ENCODE measurements at regions not wholly inside any gene's neighbourhood (a gene's known extent, or its start where the extent isn't known, plus 50 kb on each side); places are given as distances from the start of the nearest gene placed in this dataset.
"Not testable (repeated sequence)": the region's sequence is repeated elsewhere in the genome, so short reads cannot be mapped to it uniquely, and the experiment has no call there.

DNA sequence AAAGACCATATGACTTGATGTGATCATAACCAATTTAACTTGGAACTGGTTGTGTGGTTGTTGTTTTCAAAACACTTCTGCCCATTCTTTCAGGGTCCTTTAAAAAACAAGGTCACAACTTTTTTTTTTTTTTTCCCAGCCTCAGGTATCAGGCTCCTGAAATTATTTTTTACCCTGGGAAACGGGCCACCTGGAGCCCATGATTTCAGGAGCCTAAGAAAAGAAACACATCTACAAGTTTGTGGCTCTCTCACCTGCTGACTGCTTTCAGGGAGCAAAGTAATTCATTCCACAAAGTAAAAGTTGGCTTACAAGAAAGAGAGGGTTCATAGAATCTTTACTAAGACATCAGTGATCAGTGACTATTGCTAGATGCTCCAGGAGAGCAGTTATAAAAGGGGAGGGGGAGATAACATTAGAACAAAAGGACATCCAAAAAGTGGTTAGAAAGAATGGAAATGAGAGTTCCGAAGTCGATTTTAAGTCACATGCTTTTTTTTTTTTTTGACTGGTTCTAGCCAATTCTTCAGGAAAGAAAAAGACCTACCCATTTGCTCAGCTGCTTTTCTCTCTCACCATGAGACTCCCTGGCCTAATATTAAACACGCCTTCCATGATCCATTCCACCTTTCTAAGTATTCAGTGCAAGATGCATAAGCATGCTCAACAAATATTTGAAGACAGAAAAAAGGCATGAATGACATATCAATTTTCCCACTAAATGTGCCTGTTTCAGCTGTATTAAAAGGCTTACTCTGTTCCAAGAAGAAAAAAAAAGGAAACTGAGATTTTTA is 267.3 kb downstream of the LRATD1 start:
- H3K9me3 Mint-ChIP-seq, result peaks cover 0 to 2% of the 10 kb centered on the region in 2 donors
- DNase-seq, result no peak
- ATAC-seq (replicated peaks), result no peak
- no peaks in the 10 kb centered on the region for H3K36me3 Mint-ChIP-seq
- no peaks in the 10 kb centered on the region for H3K27me3 Mint-ChIP-seq
- H3K4me1 Mint-ChIP-seq, result no peaks in the 10 kb centered on the region
- H3K27ac Mint-ChIP-seq, result no peak overlapping the region
- H3K4me3 Mint-ChIP-seq, result no peak overlapping the region

DNA sequence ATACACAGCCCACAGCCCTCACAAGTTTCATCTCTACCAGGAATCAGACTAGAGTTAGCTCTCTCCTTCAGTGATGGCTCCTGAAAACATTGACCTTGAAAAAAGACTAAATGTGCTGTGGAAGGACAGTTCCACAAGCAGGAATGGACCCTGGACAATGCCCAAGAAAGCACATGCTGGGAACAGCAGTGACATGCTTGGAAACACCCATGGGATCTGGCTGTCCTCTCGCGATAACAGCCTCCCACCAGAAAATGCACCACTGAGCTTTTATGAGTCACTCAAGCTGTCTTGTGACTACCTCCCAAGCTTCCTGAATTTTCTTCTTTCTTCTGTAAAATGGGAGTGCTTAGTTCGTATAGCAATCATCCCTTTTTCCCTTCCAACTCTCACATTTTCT is 269.2 kb downstream of the LRATD1 start:
- Mint-ChIP-seq H3K27ac (no peak overlapping the region), H3K27me3 (no peaks in the 10 kb centered on the region), H3K36me3 (no peaks in the 10 kb centered on the region), H3K4me3 (no peak overlapping the region), H3K4me1 (no peaks in the 10 kb centered on the region), H3K9me3 (peaks cover 0 to 2% of the 10 kb centered on the region in 2 donors)
- DNase-seq (no peak), ATAC-seq (replicated peaks) (no peak)

DNA sequence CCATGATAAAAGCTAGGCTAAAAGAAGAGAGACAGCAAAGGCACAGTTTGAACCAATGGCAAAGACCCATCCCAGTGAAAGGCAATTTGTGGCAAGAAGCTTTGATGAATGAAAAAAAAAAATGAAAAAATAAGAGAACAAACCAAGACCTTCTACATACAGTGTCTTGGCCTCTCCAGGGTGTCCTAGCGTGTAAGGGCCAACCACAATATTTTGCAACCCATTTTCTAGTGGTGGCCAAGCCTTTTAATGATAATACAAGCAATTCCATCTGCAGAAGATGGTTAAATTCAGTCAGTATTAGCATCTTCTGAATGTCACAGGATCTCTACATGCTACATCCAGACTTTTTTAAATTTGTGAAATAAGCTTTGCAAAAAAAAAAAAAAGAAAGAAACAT is 270.4 kb downstream of the LRATD1 start:
- Mint-ChIP-seq H3K27me3 (no peaks in the 10 kb centered on the region), H3K27ac (no peak overlapping the region)
- ATAC-seq (replicated peaks), result no peak

GRCh38 chr2:14903709-14904374 is 271.3 kb downstream of the LRATD1 start:
- DNase-seq (peak; percentile 16), ATAC-seq (replicated peaks) (peak; percentile 81 to 85)
- H3K27me3 Mint-ChIP-seq, result no peaks in the 10 kb centered on the region
- H3K27ac Mint-ChIP-seq, result no peak overlapping the region
- H3K9me3 Mint-ChIP-seq, result peaks cover 0 to 2% of the 10 kb centered on the region in 2 donors
- no peak overlapping the region for H3K4me3 Mint-ChIP-seq
- H3K4me1 Mint-ChIP-seq, result no peaks in the 10 kb centered on the region
- no peaks in the 10 kb centered on the region for H3K36me3 Mint-ChIP-seq

More for the DNA sequence above, 270.4 kb downstream of the LRATD1 start:
- DNase-seq, result no peak
- Mint-ChIP-seq H3K9me3 (peaks cover 0 to 2% of the 10 kb centered on the region in 2 donors), H3K36me3 (no peaks in the 10 kb centered on the region), H3K4me1 (no peaks in the 10 kb centered on the region), H3K4me3 (no peak overlapping the region)

GRCh38 chr2:14904378-14904777 is 271.9 kb downstream of the LRATD1 start:
- H3K4me1 Mint-ChIP-seq; DNase-seq; H3K36me3 Mint-ChIP-seq; ATAC-seq (replicated peaks); H3K27me3 Mint-ChIP-seq; H3K27ac Mint-ChIP-seq; H3K4me3 Mint-ChIP-seq; H3K9me3 Mint-ChIP-seq: not testable (repeated sequence)

GRCh38 chr2:14905571-14905970 is 273.1 kb downstream of the LRATD1 start:
- no peak overlapping the region for H3K27ac Mint-ChIP-seq
- no peak overlapping the region for H3K4me3 Mint-ChIP-seq
- DNase-seq (no peak), ATAC-seq (replicated peaks) (no peak)
- no peaks in the 10 kb centered on the region for H3K36me3 Mint-ChIP-seq
- H3K4me1 Mint-ChIP-seq, result no peaks in the 10 kb centered on the region
- H3K9me3 Mint-ChIP-seq, result peaks cover 0 to 2% of the 10 kb centered on the region in 2 donors
- H3K27me3 Mint-ChIP-seq, result no peaks in the 10 kb centered on the region

GRCh38 chr2:14907014-14907612 is 274.6 kb downstream of the LRATD1 start:
- no peak for ATAC-seq (replicated peaks)

DNA sequence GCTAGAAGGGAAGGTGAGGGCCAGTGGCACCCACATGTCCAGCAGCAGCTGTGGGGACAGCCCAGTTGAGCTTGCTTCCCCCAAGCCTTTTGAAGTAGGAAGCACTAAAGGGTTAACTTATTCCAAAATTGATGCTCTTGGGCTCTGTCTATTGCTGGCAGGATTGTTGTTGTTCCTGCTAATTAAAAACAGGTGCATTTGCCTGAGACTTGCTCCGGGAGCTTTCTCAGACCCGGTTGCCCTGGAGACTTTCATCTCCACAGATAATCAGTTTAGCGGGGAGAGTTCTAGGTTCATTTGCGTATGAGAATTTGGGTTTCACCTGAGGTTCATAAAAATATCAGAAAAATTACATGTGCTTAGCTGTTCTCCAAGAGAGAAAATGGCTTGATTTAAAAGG is 277.3 kb downstream of the LRATD1 start:
- Mint-ChIP-seq H3K4me3 (no peak overlapping the region), H3K36me3 (no peaks in the 10 kb centered on the region), H3K27ac (no peak overlapping the region), H3K9me3 (no peaks in the 10 kb centered on the region), H3K27me3 (no peaks in the 10 kb centered on the region), H3K4me1 (no peaks in the 10 kb centered on the region)
- DNase-seq, result no peak
- no peak for ATAC-seq (replicated peaks)

More at GRCh38 chr2:14907014-14907612, 274.6 kb downstream of the LRATD1 start:
- peaks cover 0 to 2% of the 10 kb centered on the region in 2 donors for H3K9me3 Mint-ChIP-seq
- H3K4me3 Mint-ChIP-seq, result no peak overlapping the region
- no peak overlapping the region for H3K27ac Mint-ChIP-seq
- no peaks in the 10 kb centered on the region for H3K27me3 Mint-ChIP-seq
- H3K4me1 Mint-ChIP-seq, result no peaks in the 10 kb centered on the region
- DNase-seq, result no peak
- no peaks in the 10 kb centered on the region for H3K36me3 Mint-ChIP-seq

GRCh38 chr2:14910654-14911053 is 278.1 kb downstream of the LRATD1 start:
- H3K9me3 Mint-ChIP-seq, result no peaks in the 10 kb centered on the region
- no peaks in the 10 kb centered on the region for H3K36me3 Mint-ChIP-seq
- no peak overlapping the region for H3K27ac Mint-ChIP-seq
- no peak for ATAC-seq (replicated peaks)
- no peak for DNase-seq
- H3K4me3 Mint-ChIP-seq, result no peak overlapping the region
- no peaks in the 10 kb centered on the region for H3K27me3 Mint-ChIP-seq
- H3K4me1 Mint-ChIP-seq, result no peaks in the 10 kb centered on the region

DNA sequence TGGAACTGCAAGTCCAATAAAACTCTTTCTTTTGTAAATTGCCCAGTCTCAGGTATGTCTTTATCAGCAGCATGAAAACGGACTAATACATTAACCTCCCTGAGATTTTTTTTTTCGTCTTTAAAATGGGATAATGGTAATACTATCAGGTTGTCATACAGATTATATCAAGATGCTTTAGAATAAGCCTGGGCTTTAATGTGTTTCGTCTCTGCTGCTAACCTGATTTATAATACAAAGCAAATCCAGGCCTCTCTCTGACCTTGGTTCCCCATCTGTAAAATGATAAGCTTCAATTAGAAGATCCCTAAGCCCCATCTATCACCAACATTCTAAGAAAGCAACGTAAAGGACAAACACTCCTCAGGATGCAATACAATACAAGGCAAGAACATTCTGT is 283.5 kb downstream of the LRATD1 start:
- Mint-ChIP-seq H3K36me3 (no peaks in the 10 kb centered on the region), H3K4me1 (no peaks in the 10 kb centered on the region), H3K27ac (no peak overlapping the region), H3K9me3 (peaks cover 0 to 3% of the 10 kb centered on the region in 2 donors), H3K27me3 (no peaks in the 10 kb centered on the region), H3K4me3 (no peak overlapping the region)
- ATAC-seq (replicated peaks) (no peak), DNase-seq (no peak)

DNA sequence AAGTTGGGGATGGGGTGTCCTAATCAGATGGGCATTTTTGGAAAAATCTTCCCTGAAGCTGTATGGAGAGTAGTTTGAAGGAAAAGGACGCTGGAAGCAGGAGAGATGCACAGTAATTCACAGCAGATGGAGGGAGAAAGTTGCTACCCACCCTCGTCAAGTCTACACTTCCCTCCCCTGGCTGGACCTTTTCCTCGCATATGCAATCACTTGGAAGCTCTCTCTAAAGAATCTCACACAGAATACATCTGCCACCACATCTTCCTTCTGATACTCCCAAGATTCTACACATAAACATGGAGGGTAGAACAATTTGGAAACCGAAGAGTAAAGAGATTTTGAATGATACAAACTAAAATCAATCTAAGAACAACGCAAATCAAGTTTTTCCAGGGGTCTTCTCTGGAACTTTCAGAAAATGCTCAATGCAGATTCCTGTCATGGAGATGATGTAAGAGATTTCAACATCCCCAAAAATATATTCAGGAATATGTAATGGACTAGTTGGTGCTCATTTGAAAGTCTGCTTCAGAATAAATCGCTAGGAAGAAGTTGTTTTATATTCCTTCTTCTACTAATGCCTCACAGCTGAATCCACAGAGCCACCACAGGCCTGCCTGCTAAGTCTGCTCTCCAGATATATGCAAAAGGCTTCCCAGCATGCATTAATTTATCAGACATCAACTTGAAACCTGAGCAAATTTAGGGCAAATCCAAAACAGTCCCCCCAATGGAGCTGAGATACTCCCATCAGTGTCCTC is 291.5 kb downstream of the LRATD1 start:
- Mint-ChIP-seq H3K27me3 (no peaks in the 10 kb centered on the region), H3K4me1 (no peaks in the 10 kb centered on the region), H3K4me3 (no peak overlapping the region), H3K27ac (no peak overlapping the region), H3K9me3 (peaks cover 0 to 7% of the 10 kb centered on the region in 2 donors), H3K36me3 (no peaks in the 10 kb centered on the region)
- ATAC-seq (replicated peaks), result no peak
- no peak for DNase-seq

DNA sequence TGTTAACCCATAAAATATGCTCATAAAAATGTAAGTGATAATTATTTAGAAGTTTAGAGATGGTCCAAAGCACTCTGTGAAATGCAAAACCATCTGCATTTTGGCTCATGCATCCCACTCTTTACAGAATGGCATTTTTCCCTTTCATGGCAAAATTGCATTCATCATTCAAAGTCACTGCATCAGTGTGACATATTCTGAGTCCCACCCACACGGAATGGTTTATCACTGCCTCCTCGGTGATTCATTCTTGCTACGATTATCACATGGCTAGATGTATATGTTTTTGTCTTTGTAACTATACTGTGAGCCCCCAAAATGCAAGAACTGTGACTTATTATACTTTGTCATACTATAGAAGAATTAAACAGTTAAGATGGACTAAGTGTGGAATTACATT is 293.0 kb downstream of the LRATD1 start:
- DNase-seq, result no peak
- H3K4me1 Mint-ChIP-seq, result no peaks in the 10 kb centered on the region
- no peak for ATAC-seq (replicated peaks)
- H3K27ac Mint-ChIP-seq, result no peak overlapping the region
- no peak overlapping the region for H3K4me3 Mint-ChIP-seq
- no peaks in the 10 kb centered on the region for H3K27me3 Mint-ChIP-seq
- H3K36me3 Mint-ChIP-seq, result no peaks in the 10 kb centered on the region
- peaks cover 0 to 7% of the 10 kb centered on the region in 2 donors for H3K9me3 Mint-ChIP-seq

DNA sequence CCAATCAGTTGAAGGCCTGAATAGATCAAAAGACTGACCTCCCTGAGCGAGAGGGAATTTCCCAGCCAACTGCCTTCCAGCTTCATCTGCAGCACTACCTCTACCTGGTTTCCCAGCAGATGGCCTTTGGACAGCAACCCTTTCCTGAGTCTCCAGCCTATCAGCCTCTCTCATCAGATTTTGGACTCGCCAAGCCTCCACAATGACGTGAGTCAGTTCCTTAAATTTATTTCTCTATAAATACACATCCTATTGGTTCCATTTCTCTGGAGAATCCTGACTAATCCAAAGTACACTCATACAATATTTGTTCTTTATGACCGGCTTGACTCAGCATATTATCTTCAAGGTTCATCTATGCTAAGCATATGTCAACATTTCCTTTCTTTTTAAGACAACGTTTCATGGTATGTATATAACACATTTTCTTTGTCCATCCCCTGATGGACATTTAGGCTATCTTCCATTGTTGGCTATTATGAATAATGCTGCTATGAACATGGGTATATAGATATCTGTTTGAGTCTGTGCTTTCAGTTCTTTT is 294.6 kb downstream of the LRATD1 start:
- Mint-ChIP-seq H3K36me3 (no peaks in the 10 kb centered on the region), H3K27me3 (no peaks in the 10 kb centered on the region), H3K4me1 (no peaks in the 10 kb centered on the region), H3K27ac (no peak overlapping the region), H3K4me3 (no peak overlapping the region), H3K9me3 (peaks cover 0 to 6% of the 10 kb centered on the region in 2 donors)
- DNase-seq (no peak), ATAC-seq (replicated peaks) (no peak)

DNA sequence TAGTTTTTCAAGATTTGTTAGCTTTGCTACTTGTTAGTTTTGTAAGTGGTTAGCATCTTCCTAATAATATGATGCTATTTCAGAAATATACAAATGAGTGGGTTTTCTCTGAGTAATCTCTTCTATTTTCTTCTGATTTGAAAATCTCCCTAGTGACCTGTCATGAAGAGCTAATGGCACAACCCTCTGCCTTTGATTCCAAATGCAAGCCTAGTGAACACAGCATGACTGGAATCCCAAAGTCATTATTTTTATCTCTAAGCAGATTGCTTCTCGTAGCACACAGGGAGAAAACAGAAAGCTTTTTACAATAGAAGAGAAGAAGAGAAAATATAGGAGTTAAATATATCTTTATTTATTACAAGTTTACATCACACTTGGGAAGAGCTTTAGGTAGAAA is 295.5 kb downstream of the LRATD1 start:
- H3K36me3 Mint-ChIP-seq, result no peaks in the 10 kb centered on the region
- no peaks in the 10 kb centered on the region for H3K4me1 Mint-ChIP-seq
- H3K9me3 Mint-ChIP-seq, result peaks cover 0 to 3% of the 10 kb centered on the region in 2 donors
- DNase-seq (no peak), ATAC-seq (replicated peaks) (no peak)
- no peak overlapping the region for H3K4me3 Mint-ChIP-seq
- no peak overlapping the region for H3K27ac Mint-ChIP-seq
- H3K27me3 Mint-ChIP-seq, result no peaks in the 10 kb centered on the region
